Transverse colon (tissue), 4 donors: ENCODE measurements at regions not wholly inside any gene's neighbourhood (a gene's known extent, or its start where the extent isn't known, plus 50 kb on each side); places are given as distances from the start of the nearest gene placed in this dataset.

Experiments
- DNase-seq: peaks from one replicate; pipeline ENCODE4 v3.0.0-alpha.2; 2019
- H3K27ac ChIP-seq, 4 donors: fragments of 200-600 bp; sonication (generic); 2 replicates each; pipeline ENCODE4 v1.5.1; 2016 to 2018; ENCODE audit warnings: inconsistent platforms in 4 of 4
- H3K27me3 ChIP-seq: fragments of 200-600 bp; sonication (generic); 2 replicates; pipeline ENCODE4 v1.5.1; 2017; ENCODE audit warnings: inconsistent platforms
- H3K36me3 ChIP-seq, 4 donors: fragments of 200-600 bp; sonication (generic); 2 replicates each; pipeline ENCODE4 v1.5.1; 2017 to 2019; ENCODE audit warnings: inconsistent platforms in 4 of 4
- H3K4me1 ChIP-seq, 4 donors: fragments of 200-600 bp; sonication (generic); 2 replicates each; pipeline ENCODE4 v1.5.1; 2017 to 2020; ENCODE audit warnings: inconsistent platforms in 4 of 4
- H3K4me3 ChIP-seq, 4 donors: fragments of 200-600 bp; sonication (generic); 1 replicate in 1 of 4; 2 replicates in 3 of 4; pipeline versions ENCODE4 v1.5.1 to v1.6.1; 2017 to 2019; ENCODE audit warnings: inconsistent platforms in 4 of 4
- H3K9me3 ChIP-seq, 2 donors: fragments of 200-600 bp; sonication (generic); 2 replicates each; pipeline ENCODE4 v1.5.1; 2017 to 2019; ENCODE audit warnings: inconsistent platforms in 2 of 2
- CTCF ChIP-seq, 5 experiments: fragments of 200-600 bp in 3 of 5; fragments of 450-650 bp in 2 of 5; sonication (generic) in 3 of 5; IDR thresholded peaks; 1 replicate in 2 of 5; 2 replicates in 3 of 5; pipeline ENCODE4 v1.5.1; 2016 to 2017; ENCODE audit warnings: antibody characterized with exemption in 5 of 5, inconsistent platforms in 3 of 5, mild to moderate bottlenecking in 2 of 5, moderate library complexity in 1 of 5
- EP300 ChIP-seq: sonication (generic); formaldehyde crosslinking; IDR thresholded peaks from one replicate; pipeline ENCODE4 v1.6.1; 2017; ENCODE audit warnings: antibody characterized with exemption, low read depth
- POLR2A ChIP-seq: fragments of 450-650 bp; IDR thresholded peaks from one replicate; pipeline ENCODE4 v1.6.1; 2016; ENCODE audit warnings: antibody characterized with exemption, mild to moderate bottlenecking, moderate library complexity
- POLR2AphosphoS5 ChIP-seq, 3 donors: sonication (generic); formaldehyde crosslinking; IDR thresholded peaks; one replicate each; pipeline ENCODE4 v1.6.1; 2016; ENCODE audit warnings: antibody characterized with exemption in 3 of 3
- WGBS, 2 donors: methylation state at CpG; one replicate each; pipeline ENCODE4 v1.1.5; 2018; ENCODE audit warnings: low coverage in 1 of 2; 5-methylcytosine and 5-hydroxymethylcytosine counted together
- in situ Hi-C, 4 donors: fragments of 200-750 bp; cut with MboI; loops; one replicate each; pipeline versions ENCODE4 v1.15.0 to v1.15.1; 2017; ENCODE audit warnings: low sequenced_read_pairs in 3 of 4, low pct_ligation_motif_present in 1 of 4, low pct_unique_long_range_greater_than_20kb in 1 of 4
- intact Hi-C: fragments of 100-400 bp; cut with DNase I; formaldehyde crosslinking; loops from one replicate; pipeline ENCODE4 v1.15.1; 2023; ENCODE audit warnings: low total_unique reads

GRCh38 chr6:144395014-144395413 is 109.9 kb downstream of the UTRN start:
- H3K9me3 ChIP-seq, result peaks cover 0 to 4% of the 10 kb centered on the region in 2 donors
- in situ Hi-C loops, result no loop called here
- peaks cover 0 to 9% (median 0%) of the 10 kb centered on the region in 4 donors for H3K4me1 ChIP-seq
- H3K27me3 ChIP-seq, result no peaks in the 10 kb centered on the region
- TF ChIP-seq POLR2AphosphoS5 (IDR thresholded peaks at IDR 0.05), result no peak
- TF ChIP-seq CTCF (IDR thresholded peaks at IDR 0.05), result no peak
- TF ChIP-seq EP300, result no peak
- TF ChIP-seq POLR2A, result no peak
- intact Hi-C loops, result no loop called here
- H3K36me3 ChIP-seq, result no peaks in the 10 kb centered on the region
- H3K4me3 ChIP-seq, result no peak overlapping the region
- H3K27ac ChIP-seq, result no peak overlapping the region
- DNase-seq, result no peak

GRCh38 chr6:144395826-144396225 is 110.7 kb downstream of the UTRN start:
- Histone ChIP-seq H3K27ac (no peak overlapping the region), H3K36me3 (no peaks in the 10 kb centered on the region), H3K9me3 (peaks cover 0 to 4% of the 10 kb centered on the region in 2 donors), H3K4me1 (peaks cover 0 to 9% (median 0%) of the 10 kb centered on the region in 4 donors), H3K27me3 (no peaks in the 10 kb centered on the region), H3K4me3 (no peak overlapping the region)
- no peak for TF ChIP-seq EP300
- TF ChIP-seq POLR2AphosphoS5 (IDR thresholded peaks at IDR 0.05), result no peak
- no peak for TF ChIP-seq CTCF (IDR thresholded peaks at IDR 0.05)
- no peak for TF ChIP-seq POLR2A
- WGBS, 2 donors, result 76 to 83% methylated on average over 1 of the region's 1 CpG
- intact Hi-C loops (no loop called here), in situ Hi-C loops (no loop called here)
- DNase-seq, result no peak

- DNase-seq, result no peak
- intact Hi-C loops (no loop called here), in situ Hi-C loops (no loop called here)
- Histone ChIP-seq H3K4me1 (peaks cover 0 to 9% (median 0%) of the 10 kb centered on the region in 4 donors), H3K27me3 (no peaks in the 10 kb centered on the region), H3K4me3 (no peak overlapping the region), H3K36me3 (no peaks in the 10 kb centered on the region), H3K27ac (no peak overlapping the region), H3K9me3 (peaks cover 0 to 4% of the 10 kb centered on the region in 2 donors)
- TF ChIP-seq EP300 (no peak), CTCF (IDR thresholded peaks at IDR 0.05) (no peak), POLR2AphosphoS5 (IDR thresholded peaks at IDR 0.05) (no peak), POLR2A (no peak)
- WGBS, 2 donors, result 92 to 100% methylated on average over 4 of the region's 4 CpGs
These were observed 112.0 kb downstream of the UTRN start for GRCh38 chr6:144397141-144397540.

GRCh38 chr6:144400321-144400720 is 115.2 kb downstream of the UTRN start:
- no peak for DNase-seq
- TF ChIP-seq CTCF (IDR thresholded peaks at IDR 0.05), result no peak
- 87 to 90% methylated on average over 5 of the region's 5 CpGs for WGBS, 2 donors
- no peak overlapping the region for H3K4me3 ChIP-seq
- no peaks in the 10 kb centered on the region for H3K27me3 ChIP-seq
- H3K4me1 ChIP-seq, result peaks cover 0 to 14% (median 0%) of the 10 kb centered on the region in 4 donors
- in situ Hi-C loops (no loop called here), intact Hi-C loops (no loop called here)
- H3K36me3 ChIP-seq, result no peaks in the 10 kb centered on the region
- peaks cover 0 to 4% of the 10 kb centered on the region in 2 donors for H3K9me3 ChIP-seq
- H3K27ac ChIP-seq, result no peak overlapping the region
